PC-9 (cell line): ENCODE measurements at regions not wholly inside any gene's neighbourhood (a gene's known extent, or its start where the extent isn't known, plus 50 kb on each side); places are given as distances from the start of the nearest gene placed in this dataset.

ENCODE experiments used
- CTCF ChIP-seq: fragments of 200-600 bp; sonication (generic); conservative IDR thresholded peaks from 2 replicates; pipeline ENCODE4 v1.6.1; 2017; ENCODE audit warnings: mixed run types, antibody characterized with exemption, mild to moderate bottlenecking, moderate library complexity
- EZH2 ChIP-seq: fragments of 200-600 bp; sonication (generic); IDR thresholded peaks from 2 replicates; pipeline ENCODE4 v1.8.0; 2017; ENCODE audit warnings: antibody characterized with exemption, low read depth

GRCh38 chr7:69498671-69499070 lies 99.6 kb upstream of the AUTS2 start:
- TF ChIP-seq CTCF, result no peak
- no peak for TF ChIP-seq EZH2
